Type B pancreatic cell (in vitro differentiated cells): ENCODE measurements at regions not wholly inside any gene's neighbourhood (a gene's known extent, or its start where the extent isn't known, plus 50 kb on each side); places are given as distances from the start of the nearest gene placed in this dataset.
"Not testable (repeated sequence)": the region's sequence is repeated elsewhere in the genome, so short reads cannot be mapped to it uniquely, and the experiment has no call there.

Experiments used
- DNase-seq: peaks from one replicate; pipeline ENCODE4 v3.0.0; 2021; ENCODE audit warnings: mixed read lengths; ENCODE audit not compliant: unreplicated experiment; ENCODE audit errors: extremely low spot score
- H3K27ac Mint-ChIP-seq: 2 replicates; pipeline ENCODE4 v1.8.0; 2021; ENCODE audit warnings: mild to moderate bottlenecking, mixed read lengths
- H3K27me3 Mint-ChIP-seq: 2 replicates; pipeline ENCODE4 v1.8.0; 2021; ENCODE audit warnings: mixed read lengths
- H3K36me3 Mint-ChIP-seq: 2 replicates; pipeline ENCODE4 v1.8.0; 2021; ENCODE audit warnings: mixed read lengths
- H3K4me1 Mint-ChIP-seq: one replicate; pipeline ENCODE4 v1.8.0; 2021; ENCODE audit warnings: mixed read lengths; ENCODE audit not compliant: unreplicated experiment
- H3K4me3 Mint-ChIP-seq: 2 replicates; pipeline ENCODE4 v1.8.0; 2021; ENCODE audit warnings: mild to moderate bottlenecking, mixed read lengths
- H3K9me3 Mint-ChIP-seq: 2 replicates; pipeline ENCODE4 v1.8.0; 2021; ENCODE audit warnings: mixed read lengths
- CTCF ChIP-seq: fragments of 200-600 bp; sonication (generic); conservative IDR thresholded peaks from 2 replicates; pipeline ENCODE4 v1.5.0; 2021; ENCODE audit warnings: antibody characterized with exemption, mild to moderate bottlenecking

GRCh38 chr9:32172256-32172655 is 212.2 kb upstream of the ACO1 start:
- H3K36me3 Mint-ChIP-seq = no peaks in the 10 kb centered on the region

GRCh38 chr9:32177396-32177795 is 207.0 kb upstream of the ACO1 start:
- Mint-ChIP-seq H3K9me3 (no peaks in the 10 kb centered on the region), H3K36me3 (no peaks in the 10 kb centered on the region), H3K4me1 (no peaks in the 10 kb centered on the region), H3K4me3 (no peak overlapping the region), H3K27me3 (no peaks in the 10 kb centered on the region), H3K27ac (no peak overlapping the region)
- DNase-seq = no peak
- no peak for TF ChIP-seq CTCF

More at GRCh38 chr9:32172256-32172655, 212.2 kb upstream of the ACO1 start:
- H3K4me3 Mint-ChIP-seq = no peak overlapping the region
- no peaks in the 10 kb centered on the region for H3K27me3 Mint-ChIP-seq
- no peaks in the 10 kb centered on the region for H3K4me1 Mint-ChIP-seq
- no peak overlapping the region for H3K27ac Mint-ChIP-seq
- no peak for DNase-seq
- no peaks in the 10 kb centered on the region for H3K9me3 Mint-ChIP-seq
- no peak for TF ChIP-seq CTCF

- no peak overlapping the region for H3K4me3 Mint-ChIP-seq
- no peaks in the 10 kb centered on the region for H3K4me1 Mint-ChIP-seq
- no peak for TF ChIP-seq CTCF
- H3K9me3 Mint-ChIP-seq = no peaks in the 10 kb centered on the region
- DNase-seq = no peak
- no peak overlapping the region for H3K27ac Mint-ChIP-seq
- no peaks in the 10 kb centered on the region for H3K27me3 Mint-ChIP-seq
- H3K36me3 Mint-ChIP-seq = no peaks in the 10 kb centered on the region
These were observed 203.8 kb upstream of the ACO1 start for GRCh38 chr9:32180597-32180996.

- no peaks in the 10 kb centered on the region for H3K4me1 Mint-ChIP-seq
- no peak overlapping the region for H3K4me3 Mint-ChIP-seq
- no peak for TF ChIP-seq CTCF
- no peak for DNase-seq
- no peak overlapping the region for H3K27ac Mint-ChIP-seq
- no peaks in the 10 kb centered on the region for H3K9me3 Mint-ChIP-seq
- no peaks in the 10 kb centered on the region for H3K36me3 Mint-ChIP-seq
- no peaks in the 10 kb centered on the region for H3K27me3 Mint-ChIP-seq
These were observed 184.2 kb upstream of the ACO1 start for GRCh38 chr9:32200241-32200640.

- Mint-ChIP-seq H3K4me1 (no peaks in the 10 kb centered on the region), H3K27ac (no peak overlapping the region), H3K9me3 (no peaks in the 10 kb centered on the region), H3K4me3 (no peak overlapping the region), H3K27me3 (no peaks in the 10 kb centered on the region), H3K36me3 (no peaks in the 10 kb centered on the region)
- no peak for DNase-seq
- no peak for TF ChIP-seq CTCF
These were observed 183.5 kb upstream of the ACO1 start for GRCh38 chr9:32200896-32201295.

- not testable (repeated sequence) for H3K9me3 Mint-ChIP-seq, H3K36me3 Mint-ChIP-seq, H3K27me3 Mint-ChIP-seq, H3K4me1 Mint-ChIP-seq, H3K27ac Mint-ChIP-seq, DNase-seq, H3K4me3 Mint-ChIP-seq
These were observed 175.3 kb upstream of the ACO1 start for GRCh38 chr9:32209164-32209563.
